ENCODE measurements at regions not wholly inside any gene's neighbourhood (a gene's known extent, or its start where the extent isn't known, plus 50 kb on each side); places are given as distances from the start of the nearest gene placed in this dataset.

GRCh38 chr2:7999683-8000476 is 682.0 kb upstream of the ID2 start:
- H2BK5ac ChIP-seq (ENCODE audit: low read depth, low read length, poor library complexity), result no peak overlapping the region
- no peaks in the 10 kb centered on the region for H3K27me3 ChIP-seq (ENCODE audit: insufficient read depth, low read length)
- WGBS (ENCODE audit: extremely low coverage, insufficient coverage, insufficient read length), result no CpG with 5 or more reads among the region's 11 CpGs
- no peak overlapping the region for H4K8ac ChIP-seq (ENCODE audit: low read depth, low read length)
- H3K4me1 ChIP-seq (ENCODE audit: control insufficient read depth in 1 of 2, insufficient read depth in 2 of 2, low read length in 2 of 2), result peaks cover 0 to 5% of the 10 kb centered on the region in 2 experiments
- no peak overlapping the region for H3K27ac ChIP-seq (ENCODE audit: low read depth, low read length)
- H2BK120ac ChIP-seq (ENCODE audit: insufficient read depth, low read length, poor library complexity), result no peak overlapping the region
- no peak overlapping the region for H4K91ac ChIP-seq (ENCODE audit: low read depth, low read length)
- no peaks in the 10 kb centered on the region for H3K79me2 ChIP-seq (ENCODE audit: control insufficient read depth, insufficient read depth, low read length, poor library complexity)
- no peak overlapping the region for H2BK12ac ChIP-seq (ENCODE audit: low read length)
- H3K9me3 ChIP-seq (ENCODE audit: insufficient read depth, low read depth, low read length), result no peaks in the 10 kb centered on the region
- no peak overlapping the region for H3K4me2 ChIP-seq (ENCODE audit: low read length)
- no peak overlapping the region for H2AFZ ChIP-seq (ENCODE audit: insufficient read depth, low read length, poor library complexity)
- no peak for DNase-seq
- H3K14ac ChIP-seq (ENCODE audit: low read length), result no peak overlapping the region
- no peak overlapping the region for H3K4me3 ChIP-seq (ENCODE audit: low read depth, low read length)
- H2AK5ac ChIP-seq (ENCODE audit: low read length), result no peak overlapping the region
- H3K23ac ChIP-seq (ENCODE audit: low read length), result no peak overlapping the region
- no peak overlapping the region for H4K12ac ChIP-seq (ENCODE audit: low read depth, low read length)
- H3K9ac ChIP-seq (ENCODE audit: low read length), result no peak overlapping the region
- no peaks in the 10 kb centered on the region for H3K36me3 ChIP-seq (ENCODE audit: control insufficient read depth in 1 of 2, insufficient read depth in 2 of 2, low read length in 2 of 2)
- H3K4ac ChIP-seq (ENCODE audit: low read depth, low read length), result no peak overlapping the region
- H3K18ac ChIP-seq (ENCODE audit: low read length), result no peak overlapping the region
- H3K79me1 ChIP-seq (ENCODE audit: low read length), result no peaks in the 10 kb centered on the region

GRCh38 chr2:8000870-8001269 is 681.0 kb upstream of the ID2 start:
- DNase-seq, result no peak
- no peaks in the 10 kb centered on the region for H3K79me2 ChIP-seq (ENCODE audit: control insufficient read depth, insufficient read depth, low read length, poor library complexity)
- no CpG with 5 or more reads among the region's 1 CpG for WGBS (ENCODE audit: extremely low coverage, insufficient coverage, insufficient read length)
- no peak overlapping the region for H2AFZ ChIP-seq (ENCODE audit: insufficient read depth, low read length, poor library complexity)
- no peaks in the 10 kb centered on the region for H3K9me3 ChIP-seq (ENCODE audit: insufficient read depth, low read depth, low read length)
- no peak overlapping the region for H3K4ac ChIP-seq (ENCODE audit: low read depth, low read length)
- no peak overlapping the region for H2BK12ac ChIP-seq (ENCODE audit: low read length)
- H3K36me3 ChIP-seq (ENCODE audit: control insufficient read depth in 1 of 2, insufficient read depth in 2 of 2, low read length in 2 of 2), result no peaks in the 10 kb centered on the region
- no peaks in the 10 kb centered on the region for H3K27me3 ChIP-seq (ENCODE audit: insufficient read depth, low read length)
- H3K4me2 ChIP-seq (ENCODE audit: low read length), result no peak overlapping the region
- H2AK5ac ChIP-seq (ENCODE audit: low read length), result no peak overlapping the region
- peaks cover 0 to 5% of the 10 kb centered on the region in 2 experiments for H3K4me1 ChIP-seq (ENCODE audit: control insufficient read depth in 1 of 2, insufficient read depth in 2 of 2, low read length in 2 of 2)
- H4K8ac ChIP-seq (ENCODE audit: low read depth, low read length), result no peak overlapping the region
- H4K91ac ChIP-seq (ENCODE audit: low read depth, low read length), result no peak overlapping the region
- no peak overlapping the region for H3K14ac ChIP-seq (ENCODE audit: low read length)
- H3K23ac ChIP-seq (ENCODE audit: low read length), result no peak overlapping the region
- no peak overlapping the region for H2BK120ac ChIP-seq (ENCODE audit: insufficient read depth, low read length, poor library complexity)
- H2BK5ac ChIP-seq (ENCODE audit: low read depth, low read length, poor library complexity), result no peak overlapping the region
- H3K9ac ChIP-seq (ENCODE audit: low read length), result no peak overlapping the region
- no peaks in the 10 kb centered on the region for H3K79me1 ChIP-seq (ENCODE audit: low read length)
- H3K18ac ChIP-seq (ENCODE audit: low read length), result no peak overlapping the region
- no peak overlapping the region for H3K27ac ChIP-seq (ENCODE audit: low read depth, low read length)
- no peak overlapping the region for H3K4me3 ChIP-seq (ENCODE audit: low read depth, low read length)
- no peak overlapping the region for H4K12ac ChIP-seq (ENCODE audit: low read depth, low read length)

- Histone ChIP-seq H3K23ac (ENCODE audit: low read length) (no peak overlapping the region), H3K4me2 (ENCODE audit: low read length) (no peak overlapping the region), H2BK12ac (ENCODE audit: low read length) (no peak overlapping the region), H3K18ac (ENCODE audit: low read length) (no peak overlapping the region), H3K36me3 (ENCODE audit: control insufficient read depth in 1 of 2, insufficient read depth in 2 of 2, low read length in 2 of 2) (no peaks in the 10 kb centered on the region), H3K9me3 (ENCODE audit: insufficient read depth, low read depth, low read length) (no peaks in the 10 kb centered on the region), H3K27ac (ENCODE audit: low read depth, low read length) (no peak overlapping the region), H4K91ac (ENCODE audit: low read depth, low read length) (no peak overlapping the region), H2AK5ac (ENCODE audit: low read length) (no peak overlapping the region), H3K79me1 (ENCODE audit: low read length) (no peaks in the 10 kb centered on the region), H2AFZ (ENCODE audit: insufficient read depth, low read length, poor library complexity) (no peak overlapping the region), H2BK120ac (ENCODE audit: insufficient read depth, low read length, poor library complexity) (no peak overlapping the region), H2BK5ac (ENCODE audit: low read depth, low read length, poor library complexity) (no peak overlapping the region), H4K8ac (ENCODE audit: low read depth, low read length) (no peak overlapping the region), H3K14ac (ENCODE audit: low read length) (no peak overlapping the region), H4K12ac (ENCODE audit: low read depth, low read length) (no peak overlapping the region), H3K4me3 (ENCODE audit: low read depth, low read length) (no peak overlapping the region), H3K79me2 (ENCODE audit: control insufficient read depth, insufficient read depth, low read length, poor library complexity) (no peaks in the 10 kb centered on the region), H3K9ac (ENCODE audit: low read length) (no peak overlapping the region), H3K4ac (ENCODE audit: low read depth, low read length) (no peak overlapping the region), H3K4me1 (ENCODE audit: control insufficient read depth in 1 of 2, insufficient read depth in 2 of 2, low read length in 2 of 2) (peaks cover 7 to 13% of the 10 kb centered on the region in 2 experiments), H3K27me3 (ENCODE audit: insufficient read depth, low read length) (no peaks in the 10 kb centered on the region)
- WGBS (ENCODE audit: extremely low coverage, insufficient coverage, insufficient read length), result no CpG with 5 or more reads among the region's 8 CpGs
- DNase-seq, result no peak
These were observed 679.0 kb upstream of the ID2 start for GRCh38 chr2:8002765-8003393.

- no CpG with 5 or more reads among the region's 13 CpGs for WGBS (ENCODE audit: extremely low coverage, insufficient coverage, insufficient read length)
- Histone ChIP-seq H3K79me1 (ENCODE audit: low read length) (no peaks in the 10 kb centered on the region), H2BK5ac (ENCODE audit: low read depth, low read length, poor library complexity) (peak overlapping the region; percentile 45), H2BK12ac (ENCODE audit: low read length) (peak overlapping the region; percentile 26), H3K4ac (ENCODE audit: low read depth, low read length) (no peak overlapping the region), H4K12ac (ENCODE audit: low read depth, low read length) (no peak overlapping the region), H3K18ac (ENCODE audit: low read length) (no peak overlapping the region), H3K79me2 (ENCODE audit: control insufficient read depth, insufficient read depth, low read length, poor library complexity) (no peaks in the 10 kb centered on the region), H4K8ac (ENCODE audit: low read depth, low read length) (no peak overlapping the region), H3K4me1 (ENCODE audit: control insufficient read depth in 1 of 2, insufficient read depth in 2 of 2, low read length in 2 of 2) (peaks cover 7 to 13% of the 10 kb centered on the region in 2 experiments), H3K9me3 (ENCODE audit: insufficient read depth, low read depth, low read length) (no peaks in the 10 kb centered on the region), H2BK120ac (ENCODE audit: insufficient read depth, low read length, poor library complexity) (no peak overlapping the region), H4K91ac (ENCODE audit: low read depth, low read length) (no peak overlapping the region), H3K27ac (ENCODE audit: low read depth, low read length) (no peak overlapping the region), H3K4me3 (ENCODE audit: low read depth, low read length) (no peak overlapping the region), H3K9ac (ENCODE audit: low read length) (no peak overlapping the region), H3K14ac (ENCODE audit: low read length) (no peak overlapping the region), H2AFZ (ENCODE audit: insufficient read depth, low read length, poor library complexity) (peak overlapping the region; percentile 15), H2AK5ac (ENCODE audit: low read length) (no peak overlapping the region), H3K4me2 (ENCODE audit: low read length) (no peak overlapping the region), H3K23ac (ENCODE audit: low read length) (no peak overlapping the region), H3K36me3 (ENCODE audit: control insufficient read depth in 1 of 2, insufficient read depth in 2 of 2, low read length in 2 of 2) (no peaks in the 10 kb centered on the region), H3K27me3 (ENCODE audit: insufficient read depth, low read length) (no peaks in the 10 kb centered on the region)
- DNase-seq, result peak in 1 of 2 donors; percentile 7
These were observed 678.3 kb upstream of the ID2 start for GRCh38 chr2:8003462-8004075.

Measured in trophoblast cell (in vitro differentiated cells and primary cell).